ENCODE measurements at regions not wholly inside any gene's neighbourhood (a gene's known extent, or its start where the extent isn't known, plus 50 kb on each side); places are given as distances from the start of the nearest gene placed in this dataset.

DNA sequence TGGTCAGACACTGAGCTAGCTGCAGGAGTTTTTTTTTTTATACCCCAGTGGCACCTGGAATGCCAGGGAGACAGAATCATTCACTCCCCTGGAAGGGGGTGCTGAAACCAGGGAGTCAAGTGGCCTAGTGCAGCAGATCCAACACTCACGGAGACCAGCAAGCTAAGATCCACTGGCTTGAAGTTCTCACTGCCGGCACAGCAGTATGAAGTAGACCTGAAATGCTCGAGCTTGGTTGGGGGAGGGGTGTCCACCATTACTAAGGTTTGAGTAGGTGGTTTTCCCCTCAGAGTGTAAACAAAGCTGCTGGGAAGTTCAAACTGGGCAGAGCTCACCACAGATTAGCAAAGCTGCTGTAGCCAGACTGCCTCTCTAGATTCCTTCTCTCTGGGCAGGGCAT, 537.9 kb upstream of the LCORL start:
- Histone ChIP-seq H3K27me3 (ENCODE audit: insufficient read depth, low read length) (no peaks in the 10 kb centered on the region), H3K9ac (ENCODE audit: extremely low read depth, insufficient read length, low read length) (no peak overlapping the region), H3K4me2 (ENCODE audit: insufficient read depth, insufficient read length, low read length) (no peak overlapping the region), H3K27ac (ENCODE audit: insufficient read length, low read depth, low read length) (no peak overlapping the region), H2BK12ac (ENCODE audit: insufficient read length, low read depth, low read length) (no peak overlapping the region), H3T11ph (ENCODE audit: low read length) (no peak overlapping the region), H2BK15ac (ENCODE audit: low read depth, low read length) (no peak overlapping the region), H4K20me1 (ENCODE audit: control insufficient read depth, insufficient read depth, insufficient read length) (no peaks in the 10 kb centered on the region), H2BK5ac (ENCODE audit: insufficient read length, low read length) (no peak overlapping the region), H2AK5ac (ENCODE audit: insufficient read length, low read length) (no peak overlapping the region), H4K5ac (ENCODE audit: insufficient read length, low read depth, low read length) (no peak overlapping the region), H3K23me2 (ENCODE audit: insufficient read length, low read depth, low read length, poor library complexity, severe bottlenecking) (no peaks in the 10 kb centered on the region), H2BK120ac (ENCODE audit: low read depth, low read length, poor library complexity, severe bottlenecking) (no peak overlapping the region), H3K79me2 (ENCODE audit: insufficient read depth, low read length) (no peaks in the 10 kb centered on the region), H4K8ac (replicated peaks; ENCODE audit: insufficient read length, low read depth, low read length) (no peak overlapping the region), H3K18ac (ENCODE audit: insufficient read length, low read depth, low read length) (no peak overlapping the region), H2BK20ac (ENCODE audit: low read depth, low read length, poor library complexity, severe bottlenecking) (no peak overlapping the region), H3K4me1 (ENCODE audit: insufficient read depth, low read length) (no peaks in the 10 kb centered on the region), H2AFZ (ENCODE audit: low read length) (no peak overlapping the region), H3K9me3 (ENCODE audit: control insufficient read depth, low read depth, low read length) (no peaks in the 10 kb centered on the region), H4K91ac (ENCODE audit: insufficient read length, low read depth, low read length) (no peak overlapping the region), H3K4ac (ENCODE audit: low read depth, low read length) (no peak overlapping the region), H3K23ac (ENCODE audit: insufficient read length, low read depth, low read length) (no peak overlapping the region), H3K79me1 (ENCODE audit: insufficient read depth, low read depth, low read length, poor library complexity, severe bottlenecking) (no peaks in the 10 kb centered on the region), H3K14ac (ENCODE audit: insufficient read depth, low read length) (no peak overlapping the region), H3K56ac (ENCODE audit: insufficient read length, low read depth, low read length) (no peak overlapping the region)
- Mint-ChIP-seq H3K36me3 (ENCODE audit: insufficient read depth in 1 of 3, low read depth in 3 of 3) (no peaks in the 10 kb centered on the region; a peak in 1 of 7 replicates), H3K9me3 (peaks cover 5 to 14% of the 10 kb centered on the region in 2 experiments; a peak in 4 of 5 replicates), H3K4me3 (no peak overlapping the region), H3K27ac (no peak overlapping the region), H3K27me3 (ENCODE audit: low read depth) (no peaks in the 10 kb centered on the region), H3K4me1 (peaks cover 12 to 15% of the 10 kb centered on the region in 2 experiments)
- WGBS (ENCODE audit: extremely low coverage, insufficient read length, low lambda C conversion rate), result no CpG with 5 or more reads among the region's 3 CpGs
- DNase-seq, result no peak
- TF ChIP-seq, protein P1, sequence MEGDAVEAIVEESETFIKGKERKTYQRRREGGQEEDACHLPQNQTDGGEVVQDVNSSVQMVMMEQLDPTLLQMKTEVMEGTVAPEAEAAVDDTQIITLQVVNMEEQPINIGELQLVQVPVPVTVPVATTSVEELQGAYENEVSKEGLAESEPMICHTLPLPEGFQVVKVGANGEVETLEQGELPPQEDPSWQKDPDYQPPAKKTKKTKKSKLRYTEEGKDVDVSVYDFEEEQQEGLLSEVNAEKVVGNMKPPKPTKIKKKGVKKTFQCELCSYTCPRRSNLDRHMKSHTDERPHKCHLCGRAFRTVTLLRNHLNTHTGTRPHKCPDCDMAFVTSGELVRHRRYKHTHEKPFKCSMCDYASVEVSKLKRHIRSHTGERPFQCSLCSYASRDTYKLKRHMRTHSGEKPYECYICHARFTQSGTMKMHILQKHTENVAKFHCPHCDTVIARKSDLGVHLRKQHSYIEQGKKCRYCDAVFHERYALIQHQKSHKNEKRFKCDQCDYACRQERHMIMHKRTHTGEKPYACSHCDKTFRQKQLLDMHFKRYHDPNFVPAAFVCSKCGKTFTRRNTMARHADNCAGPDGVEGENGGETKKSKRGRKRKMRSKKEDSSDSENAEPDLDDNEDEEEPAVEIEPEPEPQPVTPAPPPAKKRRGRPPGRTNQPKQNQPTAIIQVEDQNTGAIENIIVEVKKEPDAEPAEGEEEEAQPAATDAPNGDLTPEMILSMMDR (conservative IDR thresholded peaks at IDR 0.05), result no peak
